NB4 (cell line): ENCODE measurements at regions not wholly inside any gene's neighbourhood (a gene's known extent, or its start where the extent isn't known, plus 50 kb on each side); places are given as distances from the start of the nearest gene placed in this dataset.

Experiments
- DNase-seq: peaks from one replicate; pipeline ENCODE4 v3.0.0; 2010; ENCODE audit warnings: low read depth
- H3K4me3 ChIP-seq: one replicate; pipeline ENCODE4 v1.5.1; 2011; ENCODE audit warnings: mild to moderate bottlenecking, low read depth, low read length, moderate library complexity
- MAX ChIP-seq: IDR thresholded peaks from 2 replicates; pipeline ENCODE4 v1.6.1; 2011; ENCODE audit warnings: low read depth, low read length
- MYC ChIP-seq: IDR thresholded peaks from 2 replicates; pipeline ENCODE4 v1.6.1; 2011; ENCODE audit warnings: low read depth, low read length
- POLR2A ChIP-seq: IDR thresholded peaks from 2 replicates; pipeline ENCODE4 v1.6.1; 2011; ENCODE audit warnings: mild to moderate bottlenecking; ENCODE audit not compliant: insufficient read length; ENCODE audit errors: extremely low read depth
- TF ChIP-seq, protein P1 (sequence below): IDR thresholded peaks from one replicate; pipeline ENCODE4 v1.5.1; 2012; ENCODE audit warnings: low read depth, low read length

DNA sequence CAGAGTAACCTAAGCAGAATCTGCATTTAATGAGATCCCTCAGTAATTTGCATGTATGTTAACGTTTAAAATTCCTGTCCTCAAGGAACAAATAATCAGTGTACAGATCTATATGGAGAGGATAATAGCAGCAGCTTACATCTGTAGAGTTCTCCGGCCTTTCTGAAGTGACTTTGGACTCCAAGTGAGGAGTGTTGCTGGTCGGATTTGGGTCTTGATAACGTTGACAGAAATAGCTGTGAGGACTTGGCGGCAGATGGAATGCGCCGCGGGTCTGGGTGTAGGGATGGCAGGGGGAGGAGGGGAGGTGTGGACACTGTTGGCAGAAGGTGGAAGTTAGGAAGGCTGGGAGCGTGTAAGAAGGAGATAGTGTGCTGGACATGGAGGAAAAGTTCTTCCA, 170.9 kb upstream of the GATA6 start:
- TF ChIP-seq MYC: no peak
- TF ChIP-seq MAX: no peak
- TF ChIP-seq, protein P1, sequence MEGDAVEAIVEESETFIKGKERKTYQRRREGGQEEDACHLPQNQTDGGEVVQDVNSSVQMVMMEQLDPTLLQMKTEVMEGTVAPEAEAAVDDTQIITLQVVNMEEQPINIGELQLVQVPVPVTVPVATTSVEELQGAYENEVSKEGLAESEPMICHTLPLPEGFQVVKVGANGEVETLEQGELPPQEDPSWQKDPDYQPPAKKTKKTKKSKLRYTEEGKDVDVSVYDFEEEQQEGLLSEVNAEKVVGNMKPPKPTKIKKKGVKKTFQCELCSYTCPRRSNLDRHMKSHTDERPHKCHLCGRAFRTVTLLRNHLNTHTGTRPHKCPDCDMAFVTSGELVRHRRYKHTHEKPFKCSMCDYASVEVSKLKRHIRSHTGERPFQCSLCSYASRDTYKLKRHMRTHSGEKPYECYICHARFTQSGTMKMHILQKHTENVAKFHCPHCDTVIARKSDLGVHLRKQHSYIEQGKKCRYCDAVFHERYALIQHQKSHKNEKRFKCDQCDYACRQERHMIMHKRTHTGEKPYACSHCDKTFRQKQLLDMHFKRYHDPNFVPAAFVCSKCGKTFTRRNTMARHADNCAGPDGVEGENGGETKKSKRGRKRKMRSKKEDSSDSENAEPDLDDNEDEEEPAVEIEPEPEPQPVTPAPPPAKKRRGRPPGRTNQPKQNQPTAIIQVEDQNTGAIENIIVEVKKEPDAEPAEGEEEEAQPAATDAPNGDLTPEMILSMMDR: no peak
- TF ChIP-seq POLR2A: no peak

GRCh38 chr18:22001912-22002487, 167.4 kb upstream of the GATA6 start:
- no peak overlapping the region for H3K4me3 ChIP-seq
- TF ChIP-seq POLR2A (no peak), MYC (no peak), MAX (no peak)
- TF ChIP-seq, protein P1: no peak
- DNase-seq: no peak

More for the DNA sequence above, 170.9 kb upstream of the GATA6 start:
- no peak for DNase-seq
- no peak overlapping the region for H3K4me3 ChIP-seq

GRCh38 chr18:22005191-22005841, 164.1 kb upstream of the GATA6 start:
- no peak for DNase-seq
- no peak for TF ChIP-seq MAX
- no peak for TF ChIP-seq POLR2A
- TF ChIP-seq MYC: no peak
- TF ChIP-seq, protein P1: no peak
- no peak overlapping the region for H3K4me3 ChIP-seq

DNA sequence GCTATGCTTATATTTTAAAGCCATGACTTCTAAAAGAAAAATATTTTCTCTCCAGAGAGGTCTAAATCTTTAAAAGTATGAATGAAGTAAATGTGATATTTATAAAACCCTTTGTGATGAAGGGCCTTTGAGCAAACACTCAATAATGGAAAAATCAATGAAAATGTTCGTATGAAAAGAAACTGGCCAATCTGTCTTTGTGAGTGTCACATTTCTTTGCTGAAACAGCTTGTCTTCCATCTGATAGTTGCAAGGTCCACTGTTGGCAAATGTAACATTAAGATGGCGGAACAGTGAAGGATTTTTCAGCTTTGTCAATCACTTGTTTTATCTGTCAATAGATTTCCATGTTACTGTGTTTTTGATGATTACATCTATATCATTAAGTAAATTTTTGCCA, 162.9 kb upstream of the GATA6 start:
- no peak for DNase-seq
- H3K4me3 ChIP-seq: no peak overlapping the region
- no peak for TF ChIP-seq MAX
- no peak for TF ChIP-seq POLR2A
- TF ChIP-seq MYC: no peak
- TF ChIP-seq, protein P1: no peak

GRCh38 chr18:22009242-22009641, 160.1 kb upstream of the GATA6 start:
- no peak for DNase-seq
- no peak for TF ChIP-seq MYC
- TF ChIP-seq, protein P1: no peak
- no peak for TF ChIP-seq MAX
- no peak for TF ChIP-seq POLR2A
- no peak overlapping the region for H3K4me3 ChIP-seq
